Stomach smooth muscle (tissue), 2 donors: ENCODE measurements at regions not wholly inside any gene's neighbourhood (a gene's known extent, or its start where the extent isn't known, plus 50 kb on each side); places are given as distances from the start of the nearest gene placed in this dataset.
"Not testable (repeated sequence)": the region's sequence is repeated elsewhere in the genome, so short reads cannot be mapped to it uniquely, and the experiment has no call there.

ENCODE experiments used
- H3K27ac ChIP-seq: one replicate; pipeline ENCODE4 v1.7.0; 2013; ENCODE audit warnings: mild to moderate bottlenecking, low read length, inconsistent platforms
- H3K27me3 ChIP-seq, 2 donors: one replicate each; pipeline ENCODE4 v1.7.0; 2013; ENCODE audit warnings: low read length in 2 of 2; ENCODE audit not compliant: insufficient read depth in 2 of 2, control insufficient read depth in 1 of 2
- H3K36me3 ChIP-seq, 2 donors: one replicate each; pipeline ENCODE4 v1.7.0; 2013; ENCODE audit warnings: low read length in 2 of 2; ENCODE audit not compliant: control insufficient read depth in 2 of 2, insufficient read depth in 2 of 2
- H3K4me1 ChIP-seq: one replicate; pipeline ENCODE4 v1.7.0; 2013; ENCODE audit warnings: low read length; ENCODE audit not compliant: control insufficient read depth, insufficient read depth
- H3K4me3 ChIP-seq, 2 donors: one replicate each; pipeline ENCODE4 v1.7.0; 2013; ENCODE audit warnings: low read length in 2 of 2
- H3K9ac ChIP-seq, 2 donors: one replicate each; pipeline ENCODE4 v1.7.0; 2013; ENCODE audit warnings: low read length in 2 of 2, mild to moderate bottlenecking in 1 of 2
- H3K9me3 ChIP-seq, 2 donors: one replicate each; pipeline ENCODE4 v1.7.0; 2013; ENCODE audit warnings: low read length in 2 of 2; ENCODE audit not compliant: control insufficient read depth in 2 of 2
- donor health status: healthy.
- donor health status: Pancreatic carcinoma.

DNA sequence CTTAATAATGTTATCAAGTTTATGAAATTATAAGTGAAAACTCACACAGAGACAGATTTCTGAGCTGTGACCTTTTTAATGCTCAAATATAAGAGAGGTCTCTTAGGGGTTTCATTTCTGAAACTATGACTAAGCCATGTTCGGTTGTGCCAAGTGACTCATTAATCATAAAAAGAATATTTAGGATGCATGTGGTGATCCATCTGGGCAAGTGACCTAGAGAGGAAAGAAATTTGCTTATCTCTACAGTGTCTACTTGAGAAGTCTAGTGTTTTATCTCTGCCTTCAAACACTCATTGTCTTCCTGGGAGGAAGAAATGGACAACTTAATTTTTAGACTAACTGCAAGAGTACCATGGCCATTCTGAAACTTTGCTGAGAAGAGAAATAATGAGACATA lies 545.3 kb upstream of the GRID2 start:
- no peak overlapping the region for H3K9ac ChIP-seq
- no peak overlapping the region for H3K4me3 ChIP-seq
- H3K36me3 ChIP-seq = no peaks in the 10 kb centered on the region
- H3K27me3 ChIP-seq = no peaks in the 10 kb centered on the region
- no peaks in the 10 kb centered on the region for H3K9me3 ChIP-seq
- H3K27ac ChIP-seq = no peak overlapping the region
- H3K4me1 ChIP-seq = no peaks in the 10 kb centered on the region

DNA sequence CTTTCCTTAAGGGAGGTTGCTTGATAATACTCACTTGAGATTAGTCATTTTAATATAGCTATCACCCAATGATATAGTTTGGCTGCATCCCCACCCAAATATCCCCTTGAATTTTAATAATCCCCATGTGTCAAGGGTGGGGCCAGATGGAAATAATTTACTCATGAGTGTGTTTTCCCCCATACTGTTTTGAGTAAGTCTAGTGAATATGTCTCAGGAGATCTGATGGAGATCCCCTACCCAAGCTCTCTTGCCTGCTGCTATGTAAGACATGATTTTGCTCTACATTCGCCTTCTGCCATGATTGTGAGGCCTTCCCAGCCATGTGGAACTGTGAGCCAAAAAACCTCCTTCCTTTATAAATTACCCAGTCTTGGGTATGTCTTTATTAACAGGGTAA lies 539.7 kb upstream of the GRID2 start:
- no peaks in the 10 kb centered on the region for H3K36me3 ChIP-seq
- no peaks in the 10 kb centered on the region for H3K9me3 ChIP-seq
- no peak overlapping the region for H3K9ac ChIP-seq
- H3K4me1 ChIP-seq = no peaks in the 10 kb centered on the region
- no peaks in the 10 kb centered on the region for H3K27me3 ChIP-seq
- no peak overlapping the region for H3K4me3 ChIP-seq
- H3K27ac ChIP-seq = no peak overlapping the region

DNA sequence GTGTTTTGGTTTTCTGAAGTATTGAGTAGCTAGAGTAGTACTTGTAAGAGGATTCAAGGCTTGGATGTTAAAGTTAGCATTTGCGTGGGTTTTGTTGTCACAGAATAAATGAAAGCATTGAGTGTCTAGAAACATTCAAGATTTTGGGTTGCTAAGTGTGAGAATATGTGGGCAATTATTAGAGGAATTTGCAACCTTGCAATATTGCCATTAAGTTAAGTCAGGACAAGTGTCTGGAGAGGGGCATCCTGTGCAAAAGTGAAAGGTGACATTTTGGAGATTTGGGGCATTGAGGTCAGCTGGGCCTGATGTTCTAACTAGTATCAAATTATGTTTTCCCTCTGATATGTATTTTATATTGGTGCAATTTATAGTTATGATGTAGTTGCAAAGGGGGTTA lies 533.9 kb upstream of the GRID2 start:
- Histone ChIP-seq H3K27me3 (no peaks in the 10 kb centered on the region), H3K9ac (no peak overlapping the region), H3K9me3 (peaks cover 0 to 3% of the 10 kb centered on the region in 2 donors), H3K36me3 (no peaks in the 10 kb centered on the region), H3K4me1 (no peaks in the 10 kb centered on the region), H3K4me3 (no peak overlapping the region), H3K27ac (no peak overlapping the region)

DNA sequence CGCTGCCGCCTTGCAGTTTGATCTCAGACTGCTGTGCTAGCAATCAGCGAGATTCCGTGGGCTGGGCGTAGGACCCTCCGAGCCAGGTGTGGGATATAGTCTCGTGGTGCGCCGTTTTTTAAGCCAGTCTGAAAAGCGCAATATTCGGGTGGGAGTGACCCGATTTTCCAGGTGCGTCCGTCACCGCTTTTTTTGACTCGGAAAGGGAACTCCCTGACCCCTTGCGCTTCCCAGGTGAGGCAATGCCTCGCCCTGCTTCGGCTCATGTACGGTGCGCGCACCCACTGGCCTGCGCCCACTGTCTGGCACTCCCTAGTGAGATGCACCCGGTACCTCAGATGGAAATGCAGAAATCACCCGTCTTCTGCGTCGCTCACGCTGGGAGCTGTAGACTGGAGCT lies 512.1 kb upstream of the GRID2 start:
- not testable (repeated sequence) for H3K36me3 ChIP-seq, H3K27me3 ChIP-seq, H3K9ac ChIP-seq, H3K27ac ChIP-seq, H3K4me3 ChIP-seq, H3K9me3 ChIP-seq, H3K4me1 ChIP-seq

DNA sequence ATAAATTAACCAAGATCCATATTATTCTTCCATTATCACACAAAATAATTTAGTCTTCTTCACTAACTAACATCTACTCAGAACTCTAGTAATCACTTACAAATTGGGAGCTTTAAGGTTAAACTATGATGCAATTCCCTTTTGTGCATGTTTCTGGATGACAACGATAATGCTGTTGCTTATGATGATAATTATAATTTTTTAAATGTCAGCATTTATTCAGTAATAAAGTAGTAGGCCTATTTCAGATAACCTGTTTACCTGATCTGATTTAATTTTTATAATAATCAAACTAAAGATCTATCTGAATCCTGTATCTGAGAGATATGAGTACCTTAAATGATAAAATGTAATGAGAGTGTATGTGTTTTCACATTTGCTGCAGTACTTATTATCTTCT lies 507.8 kb upstream of the GRID2 start:
- H3K36me3 ChIP-seq = no peaks in the 10 kb centered on the region
- no peaks in the 10 kb centered on the region for H3K4me1 ChIP-seq
- no peak overlapping the region for H3K27ac ChIP-seq
- no peaks in the 10 kb centered on the region for H3K9me3 ChIP-seq
- H3K27me3 ChIP-seq = no peaks in the 10 kb centered on the region
- H3K9ac ChIP-seq = no peak overlapping the region
- H3K4me3 ChIP-seq = no peak overlapping the region

DNA sequence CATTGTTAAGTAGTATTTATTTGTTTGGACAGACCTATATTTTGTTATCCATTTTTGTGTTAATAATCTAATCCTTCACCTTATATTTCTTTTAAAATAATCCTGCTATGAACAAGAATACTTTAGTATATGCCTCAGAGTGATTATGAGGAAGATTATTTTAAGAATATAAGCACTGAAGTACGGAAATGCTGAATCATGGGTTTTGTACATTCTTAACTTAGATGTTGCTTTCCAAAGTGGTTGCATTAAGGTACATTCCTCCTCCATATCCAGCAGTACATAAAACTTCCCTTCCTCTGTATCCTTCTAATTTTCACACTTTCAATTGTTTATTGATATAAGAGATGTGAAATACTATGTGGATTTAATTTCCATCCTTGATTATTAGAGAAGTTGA lies 491.4 kb upstream of the GRID2 start:
- H3K9me3 ChIP-seq = no peaks in the 10 kb centered on the region
- H3K36me3 ChIP-seq = no peaks in the 10 kb centered on the region
- H3K27ac ChIP-seq = no peak overlapping the region
- H3K9ac ChIP-seq = no peak overlapping the region
- H3K4me1 ChIP-seq = no peaks in the 10 kb centered on the region
- no peaks in the 10 kb centered on the region for H3K27me3 ChIP-seq
- H3K4me3 ChIP-seq = no peak overlapping the region

DNA sequence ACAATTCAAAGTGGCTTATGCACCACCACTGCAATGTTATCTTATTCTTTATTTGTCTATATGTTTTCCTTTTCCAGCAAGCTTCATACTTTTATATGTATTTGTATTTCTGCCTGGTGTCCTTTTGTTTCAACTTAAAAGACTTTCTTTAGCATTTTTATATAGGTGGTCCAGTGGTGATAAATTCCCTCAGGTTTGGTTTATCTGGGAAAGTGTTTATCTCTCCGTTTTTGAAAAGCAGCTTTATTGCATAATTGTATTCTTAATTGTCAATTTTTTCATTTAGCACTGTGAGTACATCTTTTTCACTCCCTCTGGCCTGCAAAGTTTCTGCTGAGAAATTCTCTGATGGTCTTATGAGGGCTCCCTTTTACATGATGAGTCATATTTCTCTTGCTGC lies 479.0 kb upstream of the GRID2 start:
- H3K27ac ChIP-seq = no peak overlapping the region
- H3K9me3 ChIP-seq = peaks cover 0 to 2% of the 10 kb centered on the region in 2 donors

DNA sequence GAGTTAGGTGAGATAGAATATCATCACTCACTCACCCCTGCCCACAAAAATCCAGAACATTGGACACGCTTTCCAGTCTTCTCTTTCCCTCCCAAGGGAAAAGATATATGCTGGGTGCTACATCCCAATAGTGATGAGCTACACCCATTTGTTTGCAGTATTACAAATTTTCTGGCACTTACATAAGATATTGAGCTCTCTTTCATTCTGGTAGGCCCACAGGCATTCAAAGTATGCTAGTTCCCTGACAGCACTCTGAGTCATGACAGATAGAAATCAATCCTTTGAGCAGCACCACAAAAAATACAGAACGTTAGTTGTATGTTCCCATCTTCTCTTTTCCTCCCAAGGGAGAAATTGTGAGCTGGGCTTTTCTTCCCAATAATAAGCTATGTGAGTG lies 477.6 kb upstream of the GRID2 start:
- no peak overlapping the region for H3K27ac ChIP-seq
- H3K9me3 ChIP-seq = peaks cover 0 to 2% of the 10 kb centered on the region in 2 donors
- H3K4me1 ChIP-seq = no peaks in the 10 kb centered on the region
- H3K27me3 ChIP-seq = no peaks in the 10 kb centered on the region
- no peak overlapping the region for H3K4me3 ChIP-seq
- no peak overlapping the region for H3K9ac ChIP-seq
- H3K36me3 ChIP-seq = no peaks in the 10 kb centered on the region

More for the DNA sequence above, 479.0 kb upstream of the GRID2 start:
- Histone ChIP-seq H3K27me3 (no peaks in the 10 kb centered on the region), H3K4me3 (no peak overlapping the region), H3K9ac (no peak overlapping the region), H3K36me3 (no peaks in the 10 kb centered on the region), H3K4me1 (no peaks in the 10 kb centered on the region)

DNA sequence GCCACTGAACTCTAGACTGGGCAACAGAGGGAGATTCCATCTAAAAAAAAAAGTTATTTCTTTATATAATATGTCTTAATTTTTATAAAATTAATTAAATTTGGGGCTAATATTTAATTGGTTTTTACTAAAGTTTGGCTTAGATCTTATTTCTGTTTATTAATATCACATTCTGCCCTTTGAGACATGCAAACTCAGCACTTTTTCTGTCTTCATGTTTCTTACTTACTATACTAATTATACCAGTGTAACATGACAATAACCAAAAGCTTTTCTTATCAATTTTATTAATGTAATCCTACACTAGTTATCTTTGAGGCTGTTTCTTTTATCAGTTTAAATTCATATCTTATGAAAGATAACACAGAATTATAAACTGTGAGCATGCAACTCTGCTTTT lies 475.9 kb upstream of the GRID2 start:
- Histone ChIP-seq H3K9ac (no peak overlapping the region), H3K9me3 (peaks cover 2 to 5% of the 10 kb centered on the region in 2 donors), H3K27ac (no peak overlapping the region), H3K4me3 (no peak overlapping the region), H3K27me3 (no peaks in the 10 kb centered on the region), H3K36me3 (no peaks in the 10 kb centered on the region), H3K4me1 (no peaks in the 10 kb centered on the region)

DNA sequence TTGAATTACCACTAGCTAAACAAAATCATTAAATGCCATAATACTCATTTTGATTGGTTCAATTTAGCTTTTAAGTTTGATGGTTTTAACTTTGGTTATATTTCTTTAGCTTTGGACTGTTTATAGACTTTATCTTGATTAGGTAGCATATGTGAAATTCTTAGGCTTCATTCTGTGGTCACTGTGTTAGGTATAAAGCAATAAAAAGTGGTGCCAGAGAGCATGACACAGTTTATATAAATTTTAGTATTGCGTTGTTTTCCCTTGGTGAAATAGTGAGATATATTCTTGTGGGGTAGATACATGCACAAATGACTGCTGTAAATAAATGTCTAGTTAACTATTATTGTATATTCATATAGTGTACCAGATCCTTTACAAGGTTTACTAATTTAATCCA lies 474.2 kb upstream of the GRID2 start:
- Histone ChIP-seq H3K4me3 (no peak overlapping the region), H3K27me3 (no peaks in the 10 kb centered on the region), H3K4me1 (no peaks in the 10 kb centered on the region), H3K36me3 (no peaks in the 10 kb centered on the region), H3K9me3 (peaks cover 7 to 10% of the 10 kb centered on the region in 2 donors), H3K27ac (no peak overlapping the region), H3K9ac (no peak overlapping the region)

DNA sequence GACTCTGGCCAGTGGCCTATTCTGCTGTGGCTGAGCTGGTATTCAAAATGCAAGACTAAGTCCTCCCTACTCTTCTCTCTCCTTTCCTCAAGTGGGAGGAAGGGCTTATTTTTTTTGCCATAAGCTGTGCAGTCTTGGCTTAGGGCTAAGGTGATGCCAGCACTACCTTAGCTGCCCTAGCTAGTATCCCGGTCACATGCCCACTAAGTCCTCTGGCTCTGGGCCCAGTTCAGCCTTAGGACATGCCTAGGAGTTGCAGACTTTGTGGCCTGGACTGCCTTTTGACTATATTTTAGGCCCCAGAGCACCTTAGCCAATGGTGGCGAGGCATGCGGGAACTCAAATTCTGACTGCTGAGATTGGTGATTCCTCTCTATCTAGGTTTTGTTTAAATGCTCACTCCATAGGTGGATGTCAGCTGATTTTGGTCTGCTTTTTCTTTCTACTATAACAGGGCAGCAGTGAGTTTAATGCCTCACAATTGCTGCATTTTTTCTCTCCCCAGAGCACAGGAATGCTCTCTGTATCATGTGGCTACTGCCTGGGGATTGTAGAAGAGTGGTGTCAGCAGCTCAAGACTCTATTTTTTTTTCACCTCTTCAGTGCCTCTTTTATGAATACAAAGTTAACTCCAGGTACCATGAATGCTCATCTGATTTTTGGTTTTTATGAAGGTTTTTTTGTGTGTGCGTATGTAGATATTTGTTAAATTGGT lies 472.9 kb upstream of the GRID2 start:
- Histone ChIP-seq H3K27me3 (no peaks in the 10 kb centered on the region), H3K4me3 (no peak overlapping the region), H3K9me3 (peaks cover 5 to 13% of the 10 kb centered on the region in 2 donors), H3K36me3 (no peaks in the 10 kb centered on the region), H3K4me1 (no peaks in the 10 kb centered on the region), H3K9ac (no peak overlapping the region), H3K27ac (no peak overlapping the region)
